ENCODE measurements at regions not wholly inside any gene's neighbourhood (a gene's known extent, or its start where the extent isn't known, plus 50 kb on each side); places are given as distances from the start of the nearest gene placed in this dataset.

DNA sequence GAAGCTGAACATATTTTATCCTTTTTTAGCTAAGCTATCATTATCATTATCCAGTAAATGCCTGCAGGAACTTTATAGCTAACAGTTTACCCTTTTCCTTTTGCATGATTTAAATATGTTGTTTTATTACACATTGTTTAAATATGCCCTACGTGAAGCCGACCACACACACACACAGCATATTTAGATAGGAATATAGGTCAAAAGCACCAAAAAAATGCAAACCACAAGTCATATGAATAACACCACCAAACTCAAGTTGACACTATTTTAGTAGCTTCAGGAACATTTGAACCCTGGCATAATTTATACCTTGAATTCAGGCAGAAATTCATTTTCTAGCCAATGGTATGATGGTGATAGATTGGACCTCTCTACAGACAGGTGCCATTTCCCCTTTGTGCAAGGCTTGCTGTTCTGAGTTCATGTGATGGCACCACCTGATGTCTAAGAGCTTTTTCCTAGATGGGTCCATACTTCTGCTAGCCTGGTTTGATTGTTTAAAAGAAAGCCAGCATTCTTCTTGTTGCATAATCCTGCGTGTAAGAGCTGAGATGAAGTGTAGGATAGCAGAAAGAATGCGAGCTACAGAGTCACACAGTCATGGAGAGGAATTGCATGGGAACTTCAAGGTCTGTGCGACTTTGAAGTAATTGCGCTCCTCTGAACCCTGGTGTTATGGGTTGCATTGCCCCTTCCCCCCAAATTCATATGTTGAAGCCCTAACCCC, 454.8 kb upstream of the SOX5 start:
- no TSS peak for BruUV-seq (replicated peaks)
- H3K27me3 ChIP-seq (ENCODE audit: control insufficient read depth in 2 of 2, insufficient read depth in 2 of 2, low read length in 2 of 2), result peaks cover 0 to 4% of the 10 kb centered on the region in 2 experiments; a peak in 1 of 5 replicates
- no peak overlapping the region for H2AFZ ChIP-seq (ENCODE audit: low read depth, low read length)
- ATAC-seq, result no peak
- no peak overlapping the region for H3K27ac ChIP-seq (ENCODE audit: extremely low read depth, low read depth, low read length)
- CTCF ChIA-PET (ENCODE audit: low intra/inter-chr PET ratio), result no interaction called here
- H4K20me1 ChIP-seq (replicated peaks; ENCODE audit: control insufficient read depth, insufficient read depth, low read length), result no peaks in the 10 kb centered on the region
- no peak overlapping the region for H3K4me3 ChIP-seq
- DNase-seq (ENCODE audit: extremely low read depth in 1 of 4, low spot score in 3 of 4), result no peak
- no peaks in the 10 kb centered on the region for H3K79me2 ChIP-seq (ENCODE audit: control insufficient read depth, insufficient read depth, low read length)
- H3K9me1 ChIP-seq (ENCODE audit: control insufficient read depth, insufficient read depth, low read length), result no peaks in the 10 kb centered on the region
- H3K4me2 ChIP-seq (ENCODE audit: insufficient read depth, low read length), result no peak overlapping the region
- 0% methylated on average over 6 of the region's 6 CpGs for WGBS (ENCODE audit: insufficient coverage, low coverage, missing lambda C conversion rate)
- in situ Hi-C loops (cut with MboI) (no loop called here), intact Hi-C loops (cut with micrococcal nuclease) (no loop called here)
- no peak overlapping the region for H3K9ac ChIP-seq (ENCODE audit: insufficient read depth in 1 of 2, low read depth in 2 of 2, low read length in 2 of 2)
- no peaks in the 10 kb centered on the region for H3K9me3 ChIP-seq (replicated peaks; ENCODE audit: control insufficient read depth, insufficient read depth, low read depth, low read length)
- TF ChIP-seq SMARCA4 (IDR thresholded peaks at IDR 0.05) (no peak), SETDB1 (IDR thresholded peaks at IDR 0.05; ENCODE audit: low read length) (no peak)
- TF ChIP-seq, protein P1, sequence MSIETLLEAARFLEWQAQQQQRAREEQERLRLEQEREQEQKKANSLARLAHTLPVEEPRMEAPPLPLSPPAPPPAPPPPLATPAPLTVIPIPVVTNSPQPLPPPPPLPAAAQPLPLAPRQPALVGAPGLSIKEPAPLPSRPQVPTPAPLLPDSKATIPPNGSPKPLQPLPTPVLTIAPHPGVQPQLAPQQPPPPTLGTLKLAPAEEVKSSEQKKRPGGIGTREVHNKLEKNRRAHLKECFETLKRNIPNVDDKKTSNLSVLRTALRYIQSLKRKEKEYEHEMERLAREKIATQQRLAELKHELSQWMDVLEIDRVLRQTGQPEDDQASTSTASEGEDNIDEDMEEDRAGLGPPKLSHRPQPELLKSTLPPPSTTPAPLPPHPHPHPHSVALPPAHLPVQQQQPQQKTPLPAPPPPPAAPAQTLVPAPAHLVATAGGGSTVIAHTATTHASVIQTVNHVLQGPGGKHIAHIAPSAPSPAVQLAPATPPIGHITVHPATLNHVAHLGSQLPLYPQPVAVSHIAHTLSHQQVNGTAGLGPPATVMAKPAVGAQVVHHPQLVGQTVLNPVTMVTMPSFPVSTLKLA (conservative IDR thresholded peaks at IDR 0.05), result no peak
- TF ChIP-seq, protein P2, sequence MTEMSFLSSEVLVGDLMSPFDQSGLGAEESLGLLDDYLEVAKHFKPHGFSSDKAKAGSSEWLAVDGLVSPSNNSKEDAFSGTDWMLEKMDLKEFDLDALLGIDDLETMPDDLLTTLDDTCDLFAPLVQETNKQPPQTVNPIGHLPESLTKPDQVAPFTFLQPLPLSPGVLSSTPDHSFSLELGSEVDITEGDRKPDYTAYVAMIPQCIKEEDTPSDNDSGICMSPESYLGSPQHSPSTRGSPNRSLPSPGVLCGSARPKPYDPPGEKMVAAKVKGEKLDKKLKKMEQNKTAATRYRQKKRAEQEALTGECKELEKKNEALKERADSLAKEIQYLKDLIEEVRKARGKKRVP (CRISPR knock-in tag; IDR thresholded peaks at IDR 0.05), result no peak
- no peaks in the 10 kb centered on the region for H3K36me3 ChIP-seq (ENCODE audit: control insufficient read depth, insufficient read depth, low read length)
- H3K4me1 ChIP-seq (replicated peaks in 1 of 2; ENCODE audit: control insufficient read depth in 2 of 2, insufficient read depth in 2 of 2, low read length in 2 of 2), result no peaks in the 10 kb centered on the region
- POLR2A ChIA-PET, result interaction anchor here (0.7 kb wide), 1 partner anchor 134 kb away, joined by 3 read pairs; no protein-coding TSS in a partner anchor
- no peak for FAIRE-seq
